Lung (tissue), 11 donors: ENCODE measurements at regions not wholly inside any gene's neighbourhood (a gene's known extent, or its start where the extent isn't known, plus 50 kb on each side); places are given as distances from the start of the nearest gene placed in this dataset.

Experiments
- ATAC-seq: fragments of 200-7000 bp; cut with Tn5 transposase; one replicate; pipeline ENCODE4 v1.9.1; 2020; ENCODE audit warnings: moderate number of reproducible peaks; ENCODE audit not compliant: insufficient read depth, low FRiP score
- DNase-seq, 3 donors: peaks; one replicate each; pipeline ENCODE4 v3.0.0-alpha.2; 2013 to 2017
- H3K27ac ChIP-seq, 2 donors: one replicate each; pipeline ENCODE4 v1.5.1; 2013; ENCODE audit warnings: mild to moderate bottlenecking in 2 of 2, moderate library complexity in 2 of 2, control low read depth in 1 of 2, inconsistent platforms in 1 of 2, low read depth in 1 of 2, low read length in 1 of 2
- H3K27me3 ChIP-seq, 3 donors: one replicate each; pipeline ENCODE4 v1.5.1; 2013; ENCODE audit warnings: low read length in 2 of 3; ENCODE audit not compliant: control insufficient read depth in 3 of 3, insufficient read depth in 3 of 3
- H3K36me3 ChIP-seq, 4 donors: one replicate each; pipeline ENCODE4 v1.5.1; 2013; ENCODE audit warnings: low read length in 4 of 4, mild to moderate bottlenecking in 1 of 4, moderate library complexity in 1 of 4; ENCODE audit not compliant: control insufficient read depth in 4 of 4, insufficient read depth in 4 of 4
- H3K4me1 ChIP-seq, 5 donors: one replicate each; pipeline ENCODE4 v1.5.1; 2013; ENCODE audit warnings: low read length in 5 of 5, mild to moderate bottlenecking in 2 of 5, moderate library complexity in 1 of 5; ENCODE audit not compliant: control insufficient read depth in 5 of 5, insufficient read depth in 5 of 5
- H3K4me3 ChIP-seq: one replicate; pipeline ENCODE4 v1.5.1; 2013; ENCODE audit warnings: mild to moderate bottlenecking, control low read depth, moderate library complexity
- H3K9ac ChIP-seq, 2 donors: one replicate each; pipeline ENCODE4 v1.5.1; 2013; ENCODE audit warnings: low read length in 2 of 2, control low read depth in 1 of 2; ENCODE audit not compliant: insufficient read depth in 1 of 2
- H3K9me3 ChIP-seq, 4 donors: one replicate each; pipeline ENCODE4 v1.5.1; 2013; ENCODE audit warnings: low read length in 3 of 4, mild to moderate bottlenecking in 1 of 4, moderate library complexity in 1 of 4; ENCODE audit not compliant: control insufficient read depth in 4 of 4, insufficient read depth in 3 of 4
- WGBS, 2 donors: extraction: QIAGEN DNeasy Blood & Tissue Kit; methylation state at CpG; one replicate each; pipeline ENCODE4 v1.1.7; 2013; 5-methylcytosine and 5-hydroxymethylcytosine counted together
- TF ChIP-seq, protein P1 (sequence below): IDR thresholded peaks from 2 replicates; pipeline ENCODE4 v1.5.1; 2012; ENCODE audit warnings: mild to moderate bottlenecking; ENCODE audit errors: control extremely low read depth, extremely low read depth
- donor health status: control.
- donor health status: control.
- donor health status: Bipolar disorder and iron deficiency.
- donor health status: healthy.
- donor health status: DM: yes; HTN: yes; CAD: no.

DNA sequence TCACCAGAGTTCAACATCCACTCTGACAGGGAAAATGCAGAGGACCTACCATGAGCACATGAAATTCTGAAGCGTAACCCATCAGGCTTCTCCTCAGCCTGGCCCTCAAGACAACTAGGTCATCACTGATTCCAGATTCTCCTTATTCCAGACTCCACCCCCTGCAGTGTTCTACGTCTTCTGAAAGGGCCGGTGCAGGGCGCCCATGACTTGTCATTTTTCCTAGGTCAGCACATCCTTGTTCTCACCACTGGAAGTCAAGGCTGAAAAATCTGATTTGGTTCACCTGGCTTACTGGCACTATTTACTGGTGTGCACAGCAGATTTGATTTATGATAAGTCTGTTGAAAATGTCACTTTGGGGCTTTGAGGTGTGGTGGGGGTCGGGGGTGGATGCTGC lies 140.9 kb upstream of the KLF3 start:
- 53 to 76% methylated on average over 5 of the region's 5 CpGs for WGBS, 2 donors
- Histone ChIP-seq H3K4me3 (no peak overlapping the region), H3K27me3 (no peaks in the 10 kb centered on the region), H3K4me1 (no peaks in the 10 kb centered on the region), H3K27ac (no peak overlapping the region), H3K36me3 (no peaks in the 10 kb centered on the region), H3K9ac (no peak overlapping the region), H3K9me3 (no peaks in the 10 kb centered on the region)
- ATAC-seq (no peak), DNase-seq (no peak)
- TF ChIP-seq, protein P1, sequence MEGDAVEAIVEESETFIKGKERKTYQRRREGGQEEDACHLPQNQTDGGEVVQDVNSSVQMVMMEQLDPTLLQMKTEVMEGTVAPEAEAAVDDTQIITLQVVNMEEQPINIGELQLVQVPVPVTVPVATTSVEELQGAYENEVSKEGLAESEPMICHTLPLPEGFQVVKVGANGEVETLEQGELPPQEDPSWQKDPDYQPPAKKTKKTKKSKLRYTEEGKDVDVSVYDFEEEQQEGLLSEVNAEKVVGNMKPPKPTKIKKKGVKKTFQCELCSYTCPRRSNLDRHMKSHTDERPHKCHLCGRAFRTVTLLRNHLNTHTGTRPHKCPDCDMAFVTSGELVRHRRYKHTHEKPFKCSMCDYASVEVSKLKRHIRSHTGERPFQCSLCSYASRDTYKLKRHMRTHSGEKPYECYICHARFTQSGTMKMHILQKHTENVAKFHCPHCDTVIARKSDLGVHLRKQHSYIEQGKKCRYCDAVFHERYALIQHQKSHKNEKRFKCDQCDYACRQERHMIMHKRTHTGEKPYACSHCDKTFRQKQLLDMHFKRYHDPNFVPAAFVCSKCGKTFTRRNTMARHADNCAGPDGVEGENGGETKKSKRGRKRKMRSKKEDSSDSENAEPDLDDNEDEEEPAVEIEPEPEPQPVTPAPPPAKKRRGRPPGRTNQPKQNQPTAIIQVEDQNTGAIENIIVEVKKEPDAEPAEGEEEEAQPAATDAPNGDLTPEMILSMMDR: no peak

DNA sequence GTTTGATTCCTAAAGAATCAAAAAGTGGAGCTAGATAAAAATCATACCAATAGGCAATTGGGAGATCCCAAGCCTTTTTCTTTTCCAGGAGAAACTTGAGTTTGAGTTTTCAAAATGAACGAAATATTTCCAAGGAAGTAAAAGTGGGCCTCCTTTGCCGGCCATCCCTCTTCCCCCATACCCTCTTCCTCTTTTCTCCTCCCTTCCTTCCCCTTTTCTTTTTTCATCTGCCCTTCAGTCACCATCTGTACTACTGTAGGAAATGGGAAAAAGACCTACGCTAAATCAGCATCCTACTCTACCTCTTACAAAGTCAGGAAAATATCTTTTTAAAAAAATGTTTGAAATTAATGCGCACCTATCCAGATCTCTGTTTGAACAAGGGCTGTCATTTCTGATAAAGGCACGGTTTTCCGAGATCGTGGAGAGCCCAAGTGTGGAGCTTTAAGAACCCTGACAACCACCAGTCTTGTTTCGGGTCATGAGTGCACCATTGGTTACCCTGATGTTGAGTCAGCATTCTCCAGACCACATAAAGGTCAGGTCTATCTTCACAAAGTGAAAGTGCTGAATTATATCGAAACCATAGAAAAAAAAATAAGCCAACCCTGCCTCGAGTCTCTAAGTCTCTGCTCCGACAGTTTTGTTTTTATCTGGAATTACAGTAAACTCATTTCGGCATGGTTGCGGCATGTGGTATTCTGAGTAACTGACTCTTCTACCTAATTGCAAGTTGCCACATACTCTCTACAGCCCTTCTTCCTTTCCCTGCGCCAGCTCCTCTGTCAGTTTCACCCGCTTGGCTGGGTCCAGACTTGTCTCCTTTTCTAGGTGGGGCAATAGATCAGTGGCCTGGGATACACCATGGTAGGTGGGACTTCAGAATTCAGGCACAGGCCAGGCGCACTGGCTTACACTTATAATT lies 140.2 kb upstream of the KLF3 start:
- ATAC-seq (no peak), DNase-seq (no peak)
- Histone ChIP-seq H3K36me3 (no peaks in the 10 kb centered on the region), H3K27ac (no peak overlapping the region), H3K4me3 (no peak overlapping the region), H3K9ac (no peak overlapping the region), H3K27me3 (no peaks in the 10 kb centered on the region), H3K4me1 (no peaks in the 10 kb centered on the region), H3K9me3 (no peaks in the 10 kb centered on the region)
- 57 to 67% methylated on average over 16 of the region's 16 CpGs for WGBS, 2 donors
- TF ChIP-seq, protein P1: no peak

DNA sequence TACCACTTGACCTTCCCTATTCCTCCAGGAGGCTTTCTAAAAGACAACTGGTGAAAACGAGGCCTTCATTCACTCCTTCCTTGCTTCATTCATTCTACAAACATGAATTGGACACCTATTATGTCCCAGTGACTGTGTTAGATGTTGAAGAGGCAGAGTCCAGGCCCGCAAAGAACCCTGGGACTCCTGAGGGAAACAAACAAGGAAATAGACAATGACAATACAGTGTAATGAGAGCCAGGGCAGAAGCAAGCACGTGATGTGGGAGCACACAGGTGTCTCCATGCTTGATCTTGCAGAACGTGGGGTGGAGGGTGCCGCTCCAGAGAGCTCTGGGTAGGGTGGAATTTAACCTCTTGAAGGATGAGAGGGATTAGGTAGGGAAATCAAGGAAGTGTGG lies 137.6 kb upstream of the KLF3 start:
- no peak for ATAC-seq

More for the DNA sequence above, 137.6 kb upstream of the KLF3 start:
- TF ChIP-seq, protein P1: no peak
- 65 to 91% methylated on average over 5 of the region's 5 CpGs for WGBS, 2 donors
- no peak for DNase-seq
- Histone ChIP-seq H3K9me3 (no peaks in the 10 kb centered on the region), H3K4me3 (no peak overlapping the region), H3K27me3 (no peaks in the 10 kb centered on the region), H3K9ac (no peak overlapping the region), H3K4me1 (peaks cover 0 to 7% (median 2%) of the 10 kb centered on the region in 5 donors), H3K27ac (no peak overlapping the region), H3K36me3 (no peaks in the 10 kb centered on the region)
